ENCODE measurements at regions not wholly inside any gene's neighbourhood (a gene's known extent, or its start where the extent isn't known, plus 50 kb on each side); places are given as distances from the start of the nearest gene placed in this dataset.

DNA sequence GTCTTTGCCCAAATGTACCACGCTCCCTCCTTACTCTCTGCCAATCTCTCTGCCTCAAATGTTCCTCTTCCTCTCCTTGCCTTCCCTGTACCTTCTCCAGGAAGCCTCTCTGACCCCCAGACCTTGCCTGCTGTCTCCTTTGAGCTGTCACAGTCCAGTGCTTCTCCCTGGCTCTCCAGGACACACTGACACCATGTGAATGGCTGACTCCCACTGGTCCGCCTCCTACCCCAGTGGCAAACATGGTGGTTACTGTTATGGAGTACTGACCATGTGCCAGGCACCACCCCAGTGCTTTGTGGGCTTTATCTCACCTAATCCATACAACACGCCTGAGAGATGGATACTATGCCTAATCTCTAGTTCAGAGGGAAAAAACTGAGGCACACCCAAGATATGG, 141.9 kb downstream of the TPRA1 start:
- Histone ChIP-seq H3K27ac (no peak overlapping the region), H3K4me1 (no peaks in the 10 kb centered on the region), H3K4me3 (no peak overlapping the region), H3K9me3 (no peaks in the 10 kb centered on the region), H3K27me3 (peaks cover 71% of the 10 kb centered on the region), H3K36me3 (no peaks in the 10 kb centered on the region)
- TF ChIP-seq POLR2A (IDR thresholded peaks at IDR 0.05) = no peak
- WGBS, 2 donors (ENCODE audit: low coverage in 1 of 2) = 82 to 92% methylated on average over 2 to 3 of the region's 3 CpGs
- ATAC-seq = no peak

DNA sequence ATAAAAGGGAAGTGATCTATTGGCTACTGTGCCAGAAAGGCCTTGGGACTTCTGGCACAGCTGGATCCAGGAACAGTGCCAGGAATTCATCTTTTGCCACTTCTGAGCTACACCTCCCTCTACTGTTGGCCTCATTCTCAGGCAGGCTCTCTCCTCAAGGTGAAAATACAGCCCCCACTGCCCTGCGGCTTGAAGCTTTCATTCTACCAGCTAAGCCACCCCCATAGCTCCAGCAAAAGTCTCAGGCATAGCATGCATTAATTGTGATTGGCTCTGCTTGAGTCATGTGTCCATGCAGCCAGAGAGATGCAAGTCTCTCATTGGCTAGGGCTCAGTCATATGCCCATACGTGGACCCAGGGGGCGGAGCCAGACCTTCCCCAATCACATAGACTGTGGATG, 142.4 kb downstream of the TPRA1 start:
- H3K4me1 ChIP-seq = no peaks in the 10 kb centered on the region
- no peaks in the 10 kb centered on the region for H3K9me3 ChIP-seq
- H3K27ac ChIP-seq = no peak overlapping the region
- ATAC-seq = no peak
- WGBS, 2 donors (ENCODE audit: low coverage in 1 of 2) = 29% methylated on average over 2 of the region's 3 CpGs; no CpG with 5 or more reads in 1 of the 2 donors
- H3K36me3 ChIP-seq = no peaks in the 10 kb centered on the region
- peaks cover 66% of the 10 kb centered on the region for H3K27me3 ChIP-seq
- no peak for TF ChIP-seq POLR2AphosphoS5 (IDR thresholded peaks at IDR 0.05)
- TF ChIP-seq EP300 (IDR thresholded peaks at IDR 0.05) = no peak
- no peak for TF ChIP-seq POLR2A (IDR thresholded peaks at IDR 0.05)
- TF ChIP-seq, protein P1, sequence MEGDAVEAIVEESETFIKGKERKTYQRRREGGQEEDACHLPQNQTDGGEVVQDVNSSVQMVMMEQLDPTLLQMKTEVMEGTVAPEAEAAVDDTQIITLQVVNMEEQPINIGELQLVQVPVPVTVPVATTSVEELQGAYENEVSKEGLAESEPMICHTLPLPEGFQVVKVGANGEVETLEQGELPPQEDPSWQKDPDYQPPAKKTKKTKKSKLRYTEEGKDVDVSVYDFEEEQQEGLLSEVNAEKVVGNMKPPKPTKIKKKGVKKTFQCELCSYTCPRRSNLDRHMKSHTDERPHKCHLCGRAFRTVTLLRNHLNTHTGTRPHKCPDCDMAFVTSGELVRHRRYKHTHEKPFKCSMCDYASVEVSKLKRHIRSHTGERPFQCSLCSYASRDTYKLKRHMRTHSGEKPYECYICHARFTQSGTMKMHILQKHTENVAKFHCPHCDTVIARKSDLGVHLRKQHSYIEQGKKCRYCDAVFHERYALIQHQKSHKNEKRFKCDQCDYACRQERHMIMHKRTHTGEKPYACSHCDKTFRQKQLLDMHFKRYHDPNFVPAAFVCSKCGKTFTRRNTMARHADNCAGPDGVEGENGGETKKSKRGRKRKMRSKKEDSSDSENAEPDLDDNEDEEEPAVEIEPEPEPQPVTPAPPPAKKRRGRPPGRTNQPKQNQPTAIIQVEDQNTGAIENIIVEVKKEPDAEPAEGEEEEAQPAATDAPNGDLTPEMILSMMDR (IDR thresholded peaks at IDR 0.05) = no peak
- H3K4me3 ChIP-seq = no peak overlapping the region

DNA sequence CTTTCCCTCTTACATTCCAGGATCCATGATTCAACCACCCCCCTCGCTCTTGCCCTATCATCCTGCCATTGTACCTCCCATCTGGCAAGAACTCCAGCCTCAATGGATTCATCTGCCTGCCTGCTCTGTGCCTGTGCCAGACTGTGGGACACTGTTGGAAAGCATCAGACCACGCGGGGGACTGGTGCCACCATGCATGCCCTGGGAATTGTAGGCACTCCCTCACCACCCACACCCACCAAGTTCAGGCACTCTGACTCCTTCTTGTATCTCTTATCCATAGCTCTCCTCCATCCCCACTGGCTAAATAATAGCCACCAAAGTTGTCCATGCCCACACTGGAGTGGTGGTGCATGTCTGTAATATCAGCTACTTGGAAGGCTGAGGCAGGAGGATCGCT, 143.8 kb downstream of the TPRA1 start:
- WGBS, 2 donors (ENCODE audit: low coverage in 1 of 2) = 88% methylated on average over 3 of the region's 4 CpGs; no CpG with 5 or more reads in 1 of the 2 donors
- Histone ChIP-seq H3K4me3 (no peak overlapping the region), H3K27me3 (peaks cover 52% of the 10 kb centered on the region), H3K27ac (no peak overlapping the region), H3K4me1 (no peaks in the 10 kb centered on the region), H3K36me3 (no peaks in the 10 kb centered on the region), H3K9me3 (no peaks in the 10 kb centered on the region)
- no peak for ATAC-seq
- TF ChIP-seq POLR2A (IDR thresholded peaks at IDR 0.05) = no peak
- TF ChIP-seq, protein P1 (IDR thresholded peaks at IDR 0.05) = no peak
- TF ChIP-seq EP300 (IDR thresholded peaks at IDR 0.05) = no peak
- TF ChIP-seq POLR2AphosphoS5 (IDR thresholded peaks at IDR 0.05) = no peak

DNA sequence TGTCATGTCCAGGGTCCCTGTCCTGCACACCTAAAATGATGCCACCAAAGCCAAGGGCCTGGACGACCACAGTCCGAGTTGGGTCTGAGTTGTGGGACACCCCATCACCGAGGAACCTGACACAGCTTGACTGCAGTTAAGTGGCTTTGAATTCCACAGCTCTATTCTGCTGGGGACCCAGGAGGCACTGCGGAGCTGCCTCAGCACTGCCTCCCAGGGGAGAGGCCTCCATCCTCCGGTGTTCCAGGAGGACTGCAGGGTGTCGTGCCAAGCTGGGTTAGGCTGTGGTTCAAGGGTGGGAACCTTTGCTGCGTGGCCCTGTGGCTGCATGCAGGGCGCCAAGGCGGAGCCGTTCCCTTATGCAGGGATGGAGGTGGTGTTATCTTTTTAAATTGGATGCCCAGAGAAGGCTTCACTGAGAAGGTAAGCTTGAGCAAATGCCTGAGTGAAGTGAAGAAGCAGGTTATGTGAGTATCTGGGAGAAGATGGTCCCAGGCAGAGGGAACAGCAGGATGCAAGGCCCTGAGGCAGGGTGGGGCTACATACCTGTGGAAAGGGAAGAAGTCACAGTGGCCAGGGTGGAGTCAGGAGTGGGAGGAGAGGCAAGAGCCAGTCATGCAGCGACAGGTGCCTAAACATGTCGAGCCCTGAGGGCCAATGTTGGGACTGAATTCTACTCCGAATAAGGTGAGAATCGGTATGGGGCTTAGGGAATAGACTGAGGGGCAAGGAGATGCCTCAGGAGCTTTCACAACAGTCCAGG, 144.8 kb downstream of the TPRA1 start:
- no peak for ATAC-seq
- TF ChIP-seq, protein P1 (IDR thresholded peaks at IDR 0.05) = no peak
- TF ChIP-seq POLR2AphosphoS5 (IDR thresholded peaks at IDR 0.05) (no peak), EP300 (IDR thresholded peaks at IDR 0.05) (no peak), POLR2A (IDR thresholded peaks at IDR 0.05) (no peak)
- 75 to 87% methylated on average over 3 to 4 of the region's 14 CpGs for WGBS, 2 donors (ENCODE audit: low coverage in 1 of 2)

DNA sequence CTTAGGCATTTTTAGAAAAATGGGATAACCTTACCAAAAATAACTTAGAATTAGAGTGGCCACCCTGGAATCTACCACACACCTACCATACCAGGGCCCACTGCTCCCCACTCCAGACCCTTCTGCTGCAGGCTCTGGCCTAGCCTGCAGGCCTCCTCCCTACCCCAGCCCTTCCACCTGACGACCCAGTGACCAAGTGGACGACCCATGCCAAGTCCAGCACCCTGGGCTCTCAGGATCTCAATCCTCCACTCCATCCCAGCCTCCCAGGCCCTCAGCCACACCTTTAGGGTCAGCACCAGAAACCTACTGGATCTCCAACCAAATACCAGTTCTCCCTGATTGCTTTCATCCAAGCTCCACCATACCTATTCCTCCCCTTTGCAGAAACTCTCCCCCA, 145.8 kb downstream of the TPRA1 start:
- Histone ChIP-seq H3K27me3 (peaks cover 32% of the 10 kb centered on the region), H3K4me3 (no peak overlapping the region), H3K9me3 (no peaks in the 10 kb centered on the region), H3K36me3 (no peaks in the 10 kb centered on the region), H3K27ac (no peak overlapping the region), H3K4me1 (no peaks in the 10 kb centered on the region)
- TF ChIP-seq, protein P1 (IDR thresholded peaks at IDR 0.05) = no peak
- TF ChIP-seq POLR2AphosphoS5 (IDR thresholded peaks at IDR 0.05) (no peak), POLR2A (IDR thresholded peaks at IDR 0.05) (no peak), EP300 (IDR thresholded peaks at IDR 0.05) (no peak)
- WGBS, 2 donors (ENCODE audit: low coverage in 1 of 2) = 83% methylated on average over 1 of the region's 2 CpGs; no CpG with 5 or more reads in 1 of the 2 donors
- no peak for ATAC-seq

More for the DNA sequence above, 144.8 kb downstream of the TPRA1 start:
- Histone ChIP-seq H3K27ac (no peak overlapping the region), H3K4me3 (no peak overlapping the region), H3K9me3 (no peaks in the 10 kb centered on the region), H3K4me1 (no peaks in the 10 kb centered on the region), H3K36me3 (no peaks in the 10 kb centered on the region), H3K27me3 (peaks cover 42% of the 10 kb centered on the region)

Measured in gastroesophageal sphincter (tissue), 4 donors.